IPS-NIHi11 (cell line): ENCODE measurements at regions not wholly inside any gene's neighbourhood (a gene's known extent, or its start where the extent isn't known, plus 50 kb on each side); places are given as distances from the start of the nearest gene placed in this dataset.
"Not testable (repeated sequence)": the region's sequence is repeated elsewhere in the genome, so short reads cannot be mapped to it uniquely, and the experiment has no call there.

Experiments used
- DNase-seq: peaks from one replicate; pipeline ENCODE4 v3.0.0; 2012; ENCODE audit warnings: mixed read lengths, low spot score

- DNase-seq, result no peak
These were observed 138.9 kb downstream of the LARP7 start for GRCh38 chr4:112775801-112776200.

DNA sequence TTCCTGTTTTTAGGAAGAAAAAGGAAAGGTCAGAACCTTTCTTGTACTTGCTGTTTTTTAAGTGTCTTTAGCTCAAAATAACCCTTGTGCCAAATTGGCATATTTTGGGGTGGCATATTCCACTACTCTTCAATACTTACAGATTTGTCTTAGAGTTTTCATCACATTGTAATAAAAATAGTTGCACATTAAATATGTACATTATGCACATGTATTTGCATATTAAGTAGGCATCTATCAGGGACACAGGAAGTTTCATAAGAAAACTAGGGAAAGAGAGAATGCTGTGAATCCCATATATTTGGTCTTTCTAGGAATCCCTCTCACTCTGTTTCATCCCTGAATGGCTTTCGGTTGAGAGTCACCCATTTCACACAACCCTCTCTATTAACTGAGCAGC lies 139.6 kb downstream of the LARP7 start:
- no peak for DNase-seq

DNA sequence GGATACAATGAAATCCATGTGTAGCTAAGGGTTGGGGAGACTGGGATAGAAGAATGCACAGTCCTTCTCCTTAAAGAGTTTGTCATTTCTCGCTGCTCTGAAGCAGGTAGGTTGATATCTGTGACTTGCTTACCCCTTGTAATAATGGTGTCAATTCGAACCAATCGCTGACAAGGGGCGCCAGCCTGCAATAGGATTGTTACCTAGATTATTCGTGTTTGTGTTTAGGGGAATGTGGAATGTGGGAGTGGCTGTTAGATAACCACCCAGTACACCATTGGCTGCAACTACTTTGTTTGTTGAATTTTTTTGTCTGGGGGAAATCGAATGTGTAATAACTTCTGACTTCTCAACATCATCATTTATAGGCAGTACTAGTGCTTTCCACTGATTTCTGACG lies 141.6 kb downstream of the LARP7 start:
- DNase-seq, result no peak

DNA sequence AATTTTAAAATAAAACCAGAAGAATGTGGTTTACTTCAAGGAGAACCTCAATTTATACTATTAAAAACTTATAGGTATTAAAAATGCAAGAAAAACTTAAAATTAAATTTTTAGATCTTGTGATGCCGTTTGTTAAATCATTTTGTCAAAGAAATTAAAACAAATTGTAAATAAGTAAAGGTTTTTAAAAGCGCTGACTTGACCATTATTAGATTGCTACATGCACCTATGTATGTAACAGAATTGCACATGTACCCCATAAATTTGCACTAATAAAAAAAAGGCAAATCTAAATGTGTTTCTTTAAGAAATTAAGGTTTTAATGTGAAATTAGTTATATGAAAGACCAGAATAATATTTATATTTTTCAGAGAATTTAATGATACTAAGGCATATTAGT lies 156.1 kb downstream of the LARP7 start:
- no peak for DNase-seq

DNA sequence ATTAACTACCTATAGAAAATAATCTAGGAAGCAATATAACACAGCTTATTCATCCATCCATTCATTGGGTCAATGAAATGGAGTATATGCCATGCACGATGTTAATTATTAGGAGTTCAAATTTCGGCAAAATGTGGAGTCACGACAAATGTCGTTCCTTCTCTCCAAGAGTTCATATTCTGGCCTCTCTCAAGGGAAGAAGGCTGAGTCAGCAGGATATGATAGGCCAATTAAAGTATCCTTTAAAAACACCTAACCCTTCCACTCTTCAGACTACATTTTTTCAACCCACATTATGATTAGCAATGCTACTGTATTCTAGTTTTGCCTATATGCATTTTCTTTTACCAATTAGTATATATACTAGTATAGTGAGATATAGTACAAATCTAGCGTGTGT lies 163.1 kb downstream of the LARP7 start:
- DNase-seq, result no peak

GRCh38 chr4:112801341-112801740 lies 164.4 kb downstream of the LARP7 start:
- no peak for DNase-seq

- no peak for DNase-seq
These were observed 165.8 kb downstream of the LARP7 start for GRCh38 chr4:112802780-112803179.

DNA sequence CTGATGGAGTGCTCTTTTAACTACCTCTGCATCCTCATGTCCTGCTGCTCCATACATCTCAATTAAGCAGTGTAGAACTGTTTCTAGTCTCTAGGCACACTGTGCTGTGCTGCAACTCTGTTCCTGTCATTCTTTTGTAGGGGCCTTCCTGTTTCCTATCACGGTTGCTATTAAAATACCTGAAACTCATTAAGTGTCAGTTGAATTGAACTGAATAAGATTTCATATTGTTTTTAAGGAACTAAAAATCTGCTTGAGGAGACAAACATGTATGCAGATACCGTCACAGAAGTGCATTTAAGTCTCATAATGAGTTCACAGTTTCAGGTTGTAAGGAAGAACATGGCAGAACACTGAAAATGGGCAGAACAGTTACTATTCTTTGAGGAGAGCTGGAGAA lies 170.1 kb downstream of the LARP7 start:
- DNase-seq, result no peak

GRCh38 chr4:112808001-112808400 lies 171.1 kb downstream of the LARP7 start:
- no peak for DNase-seq

DNA sequence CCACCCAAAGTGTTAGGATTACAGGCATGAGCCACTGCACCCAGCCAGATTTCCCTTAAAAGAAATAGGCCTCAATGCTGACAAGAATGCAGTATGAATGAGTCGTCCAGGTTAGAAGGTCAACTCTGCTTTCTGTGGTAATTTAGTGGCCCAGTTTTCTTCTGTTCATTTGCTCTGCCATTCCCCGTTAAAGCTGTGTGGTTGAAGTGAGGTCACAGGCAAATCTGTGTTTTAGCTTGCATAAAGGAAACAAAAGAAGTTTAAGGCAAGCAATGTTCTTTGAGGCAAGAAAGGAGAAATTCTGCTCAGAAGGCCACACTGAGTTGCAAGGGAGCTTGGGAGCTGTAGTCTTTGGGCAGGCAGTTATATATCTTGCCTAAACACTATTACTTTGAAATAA lies 176.8 kb downstream of the LARP7 start:
- DNase-seq, result no peak

GRCh38 chr4:112817933-112818593 lies 181.1 kb downstream of the LARP7 start:
- DNase-seq, result peak; percentile 84

DNA sequence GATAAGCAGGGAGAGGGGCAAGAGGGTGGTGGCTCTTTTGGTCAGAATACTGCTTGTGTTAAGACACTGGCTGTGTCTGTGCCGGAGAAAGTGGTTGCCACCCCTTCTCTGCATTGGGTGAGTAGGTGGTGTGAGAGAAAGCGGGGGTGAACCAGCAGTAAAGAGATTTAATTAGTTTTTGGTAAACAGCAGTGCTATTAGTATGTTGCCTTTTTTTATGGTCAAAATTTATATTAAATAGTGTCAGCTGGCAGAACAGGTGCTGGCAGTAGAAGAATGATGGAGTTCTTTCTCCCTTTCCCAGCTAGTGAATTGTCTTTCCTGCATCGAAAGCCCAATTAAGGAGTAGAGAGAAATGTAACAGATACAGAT lies 181.6 kb downstream of the LARP7 start:
- no peak for DNase-seq

DNA sequence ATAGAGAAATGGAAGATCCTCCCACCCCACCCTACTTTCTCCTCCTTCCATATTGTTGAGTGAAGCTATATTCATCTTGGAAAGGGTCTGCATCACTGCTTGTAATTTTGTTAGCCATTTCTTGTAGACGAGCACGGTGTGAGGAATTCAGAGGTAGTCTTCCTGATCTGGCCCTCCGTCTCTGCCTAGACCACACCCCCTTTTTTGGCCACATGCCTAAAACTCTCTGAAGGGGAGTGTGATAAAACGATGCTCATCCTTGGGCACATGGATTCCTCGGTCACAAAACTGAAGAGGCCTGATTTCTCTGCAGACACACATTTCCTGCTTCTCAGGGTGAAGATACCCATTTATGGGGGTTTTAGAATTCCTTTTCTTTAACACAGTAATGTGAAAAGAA lies 182.8 kb downstream of the LARP7 start:
- no peak for DNase-seq

- DNase-seq, result no peak
These were observed 186.2 kb downstream of the LARP7 start for GRCh38 chr4:112823156-112823555.

GRCh38 chr4:112823606-112824005 lies 186.7 kb downstream of the LARP7 start:
- DNase-seq, result no peak

DNA sequence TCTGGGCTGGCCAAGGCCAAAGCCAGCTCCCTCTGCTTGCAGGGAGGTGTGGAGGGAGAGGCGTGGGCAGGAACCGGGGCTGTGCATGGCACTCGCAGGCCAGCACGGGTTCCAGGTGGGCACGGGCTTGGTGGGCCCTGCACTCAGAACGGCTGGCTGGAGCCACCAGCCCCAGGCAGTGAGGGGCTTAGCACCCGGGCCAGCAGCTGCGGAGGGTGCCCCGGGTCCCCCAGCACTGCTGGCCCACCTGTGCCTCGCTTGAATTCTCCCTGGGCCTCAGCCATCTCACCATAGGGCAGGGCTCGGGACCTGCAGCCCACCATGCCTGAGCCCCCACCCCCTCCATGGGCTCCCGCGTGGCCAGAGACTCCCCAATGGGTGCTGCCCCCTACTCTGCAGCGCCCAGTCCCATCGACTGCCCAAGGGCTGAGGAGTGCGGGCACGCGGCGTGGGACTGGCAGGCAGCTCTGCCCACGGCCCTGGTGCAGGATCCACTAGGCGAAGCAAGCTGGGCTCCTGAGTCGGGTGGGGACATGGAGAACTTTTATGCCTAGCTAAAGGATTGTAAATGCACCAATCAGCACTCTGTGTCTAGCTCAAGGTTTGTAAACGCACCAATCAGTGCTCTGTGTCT lies 193.9 kb downstream of the LARP7 start:
- DNase-seq, result no peak

GRCh38 chr4:112832493-112832892 lies 195.6 kb downstream of the LARP7 start:
- no peak for DNase-seq

DNA sequence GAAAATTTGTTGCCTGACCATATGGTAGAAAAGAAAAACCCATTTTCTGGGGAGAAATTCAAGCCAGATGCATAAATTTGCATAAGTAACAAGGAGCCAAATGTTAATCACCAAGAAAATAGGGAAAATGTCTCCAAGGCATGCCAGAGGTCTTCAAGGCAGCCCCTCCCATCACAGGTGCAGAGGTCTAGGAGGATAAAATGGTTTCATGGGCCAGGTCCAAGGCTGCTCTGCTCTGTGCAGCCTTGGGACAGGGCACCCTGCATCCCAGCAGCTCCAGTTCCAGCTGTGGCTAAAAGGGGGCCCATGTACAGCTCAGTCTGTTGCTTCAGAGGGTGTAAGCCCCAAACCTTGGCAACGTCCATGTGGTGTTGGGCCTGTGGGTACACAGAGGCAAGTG lies 200.0 kb downstream of the LARP7 start:
- DNase-seq, result no peak

DNA sequence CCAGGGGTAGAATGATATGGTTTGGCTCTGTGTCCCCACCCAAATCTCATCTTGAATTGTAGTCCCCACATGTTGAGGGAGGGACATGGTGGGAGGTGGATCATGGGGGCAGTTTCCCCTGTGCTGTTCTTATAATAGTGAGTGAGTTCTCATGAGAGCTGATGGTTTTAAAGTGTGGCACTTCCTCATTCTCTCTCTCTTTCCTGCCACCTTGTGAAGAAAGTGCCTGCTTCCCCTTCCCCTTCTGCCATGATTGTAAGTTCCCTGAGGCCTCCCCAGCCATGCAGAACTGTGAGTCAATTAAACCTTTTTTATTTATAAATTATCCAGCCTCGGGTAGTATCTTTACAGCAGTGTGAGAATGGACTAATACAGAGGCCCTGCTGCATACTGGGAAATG lies 201.1 kb downstream of the LARP7 start:
- DNase-seq, result not testable (repeated sequence)

- no peak for DNase-seq
These were observed 203.1 kb downstream of the LARP7 start for GRCh38 chr4:112840061-112840460.

- no peak for DNase-seq
These were observed 203.7 kb downstream of the LARP7 start for GRCh38 chr4:112840619-112841018.

DNA sequence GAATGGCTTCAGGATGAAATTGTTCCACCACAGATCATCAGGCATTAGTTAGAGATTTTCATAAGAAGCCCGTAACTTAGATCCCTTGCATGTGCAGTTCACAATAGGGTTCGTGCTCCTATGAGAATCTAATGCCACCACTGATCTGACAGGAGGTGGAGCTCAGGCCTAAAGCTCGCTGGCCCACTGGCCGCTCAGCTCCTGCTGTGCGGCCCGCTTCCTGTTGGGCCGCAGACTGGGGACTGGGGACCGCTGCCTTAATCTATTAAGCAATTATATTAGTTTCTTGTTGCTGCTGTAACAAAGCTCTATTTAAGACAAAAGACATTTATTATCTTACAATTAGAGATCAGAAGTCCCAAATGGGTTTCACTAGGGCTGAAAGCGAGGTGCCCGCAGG lies 205.6 kb downstream of the LARP7 start:
- no peak for DNase-seq

DNA sequence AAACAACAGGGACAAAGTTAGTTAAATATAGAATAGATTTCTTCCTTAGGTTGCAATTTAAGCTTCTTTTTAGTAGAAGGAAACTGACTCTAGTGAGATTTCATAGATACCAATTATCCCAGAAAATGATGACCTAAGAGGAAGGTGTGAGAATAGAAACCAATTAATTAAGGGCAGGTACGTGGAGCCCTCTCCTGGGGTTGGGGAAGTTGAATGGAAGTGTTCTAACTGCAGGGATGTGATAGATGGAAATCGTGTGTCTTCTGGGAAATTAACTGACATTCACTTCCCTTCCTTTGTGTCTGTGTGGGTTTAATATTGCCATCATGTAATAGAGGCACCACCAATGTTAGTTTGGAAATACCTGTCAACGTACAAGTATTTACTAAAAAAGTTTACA lies 204.1 kb upstream of the ANK2 start:
- no peak for DNase-seq

DNA sequence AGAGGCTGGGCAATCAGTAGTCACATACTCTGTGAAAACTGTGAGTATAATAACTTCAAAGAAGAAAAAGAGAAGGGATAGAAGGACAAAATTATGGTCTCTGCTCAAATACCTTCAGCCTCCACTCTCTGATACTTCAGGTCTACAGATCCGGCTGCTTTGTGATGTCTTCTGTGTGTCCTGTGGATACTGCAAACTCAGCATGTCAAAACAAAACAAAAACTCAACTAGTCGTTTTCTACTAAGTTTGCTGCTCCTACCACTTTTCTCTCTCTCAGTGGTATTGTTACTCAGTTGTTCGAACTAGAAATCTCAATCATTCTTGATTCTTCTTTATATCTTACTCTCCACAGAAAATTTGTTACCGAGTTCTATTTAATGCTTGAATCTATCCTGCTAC lies 202.4 kb upstream of the ANK2 start:
- no peak for DNase-seq
